ENCODE measurements at regions not wholly inside any gene's neighbourhood (a gene's known extent, or its start where the extent isn't known, plus 50 kb on each side); places are given as distances from the start of the nearest gene placed in this dataset.

DNA sequence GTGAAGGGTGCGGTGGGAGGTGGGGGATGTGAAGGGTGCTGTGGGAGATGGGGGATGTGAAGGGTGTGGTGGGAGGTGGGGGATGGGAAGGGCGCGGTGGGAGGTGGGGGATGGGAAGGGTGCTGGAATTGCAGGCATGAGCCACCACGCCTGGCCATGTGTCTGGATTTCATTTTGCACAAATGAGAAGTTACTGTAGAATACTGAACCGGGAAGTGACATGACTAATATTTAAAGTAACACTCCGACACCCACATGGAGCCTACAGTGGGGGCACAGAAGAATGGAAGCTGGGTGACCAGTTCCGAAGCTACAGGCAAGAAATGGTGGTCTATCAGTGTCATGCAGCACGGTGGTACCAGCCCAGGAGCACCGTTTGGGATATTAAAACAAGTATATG lies 69.9 kb upstream of the SPTLC1 start:
- DNase-seq, result no peak

GRCh38 chr9:92184041-92184564 lies 68.9 kb upstream of the SPTLC1 start:
- no peak for DNase-seq

DNA sequence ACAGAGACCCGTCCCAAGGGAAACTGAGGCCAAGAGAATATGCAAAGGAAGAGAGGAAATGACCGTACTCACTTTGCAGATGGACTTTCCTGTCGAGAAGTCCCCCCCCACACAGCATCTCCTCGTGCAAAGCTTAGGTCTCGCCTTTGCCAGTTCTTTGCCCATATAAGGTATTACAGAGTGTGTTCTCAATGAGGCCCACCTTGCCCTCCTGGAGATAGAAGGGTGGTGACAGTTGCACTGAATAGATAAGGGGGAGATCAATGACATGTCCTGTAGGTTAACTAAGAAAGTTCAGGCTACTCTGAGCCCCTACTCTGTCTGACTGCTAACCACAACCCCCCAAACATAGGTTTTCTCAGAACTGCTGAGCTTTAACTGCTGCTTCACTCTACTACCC lies 68.2 kb upstream of the SPTLC1 start:
- DNase-seq, result peak; percentile 73

- DNase-seq, result no peak
Measured at GRCh38 chr9:92181296-92181695, 66.1 kb upstream of the SPTLC1 start.

DNA sequence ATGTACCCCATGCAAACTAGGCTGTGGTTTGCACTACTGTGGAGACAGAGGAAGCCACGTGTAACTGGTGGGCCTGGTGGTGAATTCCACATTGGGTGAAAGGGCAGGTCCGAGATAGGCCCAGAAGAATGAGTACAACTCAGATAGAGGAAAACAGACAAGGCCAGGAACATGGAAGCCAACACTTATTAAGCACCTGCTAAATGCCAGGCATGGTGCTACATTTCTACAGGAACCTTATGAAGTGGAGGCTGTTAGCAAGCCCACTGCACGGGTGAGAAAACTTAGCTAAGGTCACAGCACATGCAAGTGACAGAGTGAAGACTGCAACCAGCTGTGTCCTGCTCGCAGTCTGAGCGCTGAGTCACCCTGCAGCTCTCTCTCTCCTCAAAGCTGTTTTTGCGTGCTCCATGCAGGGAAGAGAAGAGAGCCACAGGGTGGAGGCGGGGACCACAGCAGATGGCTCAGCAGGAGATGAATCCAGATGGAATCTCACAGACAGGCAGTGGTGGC lies 65.5 kb upstream of the SPTLC1 start:
- DNase-seq, result peak; percentile 7

- no peak for DNase-seq
Measured at GRCh38 chr9:92180002-92180400, 64.8 kb upstream of the SPTLC1 start.

GRCh38 chr9:92179286-92180001 lies 64.2 kb upstream of the SPTLC1 start:
- no peak for DNase-seq

- no peak for DNase-seq
Measured at GRCh38 chr9:92177591-92177990, 62.4 kb upstream of the SPTLC1 start.

GRCh38 chr9:92176800-92177185 lies 61.6 kb upstream of the SPTLC1 start:
- DNase-seq, result no peak

DNA sequence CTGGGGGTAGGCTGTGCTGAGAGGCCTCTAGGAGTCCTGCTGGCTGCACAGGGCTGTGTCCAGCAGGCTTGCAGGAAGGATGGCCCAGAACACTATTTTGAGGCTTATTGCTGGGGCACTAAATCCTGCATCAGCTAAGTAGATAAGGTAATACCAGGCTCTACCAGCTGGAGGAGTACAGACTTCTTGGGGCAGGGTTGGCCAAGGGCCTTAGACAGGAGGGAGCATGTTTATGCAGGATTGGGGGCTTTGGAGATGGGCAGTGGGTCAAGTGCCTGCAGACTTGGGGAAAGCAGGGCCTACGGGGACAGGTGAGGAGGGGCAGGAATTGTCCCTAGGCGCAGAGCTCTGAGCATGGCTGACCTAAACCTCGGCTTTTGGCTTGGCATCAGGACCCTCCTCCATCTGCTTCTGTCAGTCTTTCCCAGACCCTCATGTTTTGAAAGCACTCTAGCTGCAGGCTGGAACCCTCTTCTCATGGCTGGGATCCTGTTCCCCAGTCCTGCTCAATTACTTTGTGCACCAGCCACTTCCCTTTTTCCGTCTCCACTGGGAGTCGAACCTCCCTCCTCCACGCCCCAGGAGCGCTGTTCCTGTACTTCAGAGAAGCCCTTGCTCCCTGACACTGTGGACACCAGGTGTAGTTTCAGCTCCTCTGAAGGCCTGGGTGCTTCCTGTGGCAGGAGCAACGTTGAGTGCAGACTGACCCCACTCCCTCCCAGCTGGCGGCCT lies 61.0 kb upstream of the SPTLC1 start:
- peak; percentile 5 for DNase-seq

- DNase-seq, result no peak
Measured at GRCh38 chr9:92175441-92175840, 60.2 kb upstream of the SPTLC1 start.

DNA sequence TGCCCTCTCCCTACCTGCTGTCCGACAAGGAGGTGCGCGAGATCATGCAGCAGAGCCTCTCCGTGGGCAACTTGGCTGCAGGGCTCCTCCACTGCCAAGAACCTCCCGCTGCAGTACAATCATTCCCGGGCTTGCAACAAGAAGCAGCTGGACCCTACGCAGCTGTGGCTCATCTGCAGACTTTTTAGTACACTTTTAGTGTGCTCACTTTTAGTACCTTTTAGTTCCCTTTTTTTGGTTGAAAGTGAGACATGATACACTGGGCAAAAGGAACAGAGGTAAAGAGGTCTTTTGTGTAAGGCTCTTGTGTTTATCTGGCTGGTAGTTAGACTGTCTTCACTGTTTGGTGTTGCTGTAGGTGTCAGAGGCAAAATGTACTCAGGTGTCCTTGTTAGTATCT lies 58.1 kb upstream of the SPTLC1 start:
- DNase-seq, result no peak

- no peak for DNase-seq
Measured at GRCh38 chr9:92171822-92172221, 56.6 kb upstream of the SPTLC1 start.

DNA sequence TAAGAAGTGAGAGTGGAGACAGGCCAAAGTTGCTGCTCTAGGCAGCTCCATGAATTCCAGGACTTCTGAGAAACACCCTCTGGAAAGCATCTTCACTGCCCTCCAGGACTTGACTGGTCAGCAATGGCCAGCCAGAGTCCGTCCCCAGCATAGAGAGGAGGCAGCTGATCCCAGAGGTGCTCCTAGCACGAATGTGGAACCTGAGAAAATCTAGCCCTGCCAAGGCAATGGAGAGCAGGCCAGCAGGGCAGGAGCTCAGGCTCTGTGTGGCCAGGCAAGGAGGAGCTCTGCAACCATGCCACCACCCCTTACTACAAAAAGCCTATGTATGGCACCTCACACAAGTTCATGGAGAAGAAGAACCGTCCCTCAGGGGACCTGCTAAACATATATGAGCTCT lies 56.1 kb upstream of the SPTLC1 start:
- no peak for DNase-seq

DNA sequence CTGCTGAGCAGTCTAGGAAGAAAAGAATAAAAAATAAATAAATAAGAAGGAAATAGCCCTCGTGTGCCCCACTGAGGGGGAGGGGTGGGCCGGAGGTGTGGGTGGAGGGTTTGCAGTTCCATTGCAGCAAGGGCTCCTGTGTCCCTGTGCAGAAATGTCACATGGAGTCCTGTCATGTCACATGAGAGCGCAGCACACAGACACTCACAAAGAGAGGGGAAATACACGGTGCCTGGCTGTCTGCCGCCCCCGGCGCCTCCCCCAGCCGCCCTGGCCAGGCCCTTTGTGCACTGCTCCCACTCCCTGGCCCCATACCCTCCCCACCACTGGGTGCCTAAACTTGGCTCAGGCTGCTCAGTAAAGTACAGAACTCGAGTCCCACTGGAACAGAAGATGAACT lies 55.6 kb upstream of the SPTLC1 start:
- DNase-seq, result no peak

DNA sequence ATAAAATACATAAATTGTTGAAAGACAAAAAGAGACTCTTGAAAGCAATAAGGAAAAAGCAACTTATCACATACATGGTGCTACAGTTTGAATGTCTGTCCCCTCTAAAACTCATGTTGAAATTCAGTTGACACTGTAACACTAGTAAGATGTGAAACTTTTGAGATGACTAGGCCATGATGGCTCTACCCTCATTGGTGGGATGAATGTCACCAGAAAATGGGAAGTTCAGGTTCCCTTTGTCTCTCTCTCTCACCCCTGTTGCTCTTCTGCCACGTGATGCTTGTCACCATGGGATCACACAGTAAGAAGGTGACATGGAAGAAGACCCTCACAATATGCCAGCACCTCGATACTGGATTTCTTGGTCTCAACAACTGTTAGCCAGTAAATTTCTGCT lies 50.3 kb upstream of the SPTLC1 start:
- no peak for DNase-seq

All from OCI-M1 (cell line).